ENCODE measurements at regions not wholly inside any gene's neighbourhood (a gene's known extent, or its start where the extent isn't known, plus 50 kb on each side); places are given as distances from the start of the nearest gene placed in this dataset.

DNA sequence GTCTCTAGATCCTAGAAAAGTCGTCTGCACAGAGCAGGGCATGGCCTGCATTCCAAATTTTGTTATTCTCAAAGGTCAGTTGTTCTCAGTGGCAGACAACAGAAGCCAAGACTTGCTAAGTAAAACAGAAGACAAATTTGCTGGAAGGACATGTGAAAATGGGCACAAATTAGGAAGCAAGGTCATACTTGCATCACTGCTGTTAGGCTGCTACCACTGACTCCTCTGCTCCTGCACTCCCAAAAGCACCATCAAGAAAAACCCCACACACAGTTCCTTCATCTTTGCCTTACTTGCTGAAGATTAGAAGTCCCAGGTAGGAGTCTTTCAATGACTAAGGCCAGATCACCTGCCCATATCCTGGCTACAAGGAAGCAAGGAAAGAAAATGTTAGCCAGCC is 69.9 kb upstream of the ATP2C1 start:
- whole genome bisulfite sequencing (ENCODE audit: insufficient coverage, insufficient replicate concordance, low lambda C conversion rate, missing lambda C conversion rate), result 0% methylated on average over 1 of the region's 1 CpG
- BruUV-seq (replicated peaks), result no TSS peak
- ChIA-PET RAD21 (ENCODE audit: unreplicated experiment) (no interaction called here), POLR2A (no interaction called here), SMC1A (ENCODE audit: uncharacterized antibody, unreplicated experiment) (no interaction called here), CTCF (no interaction called here)
- Histone ChIP-seq H3K4me3 (no peak overlapping the region), H3K9ac (ENCODE audit: control insufficient read depth, insufficient read depth, low read length) (no peak overlapping the region), H3K36me3 (ENCODE audit: control insufficient read depth in 2 of 2, insufficient read depth in 2 of 2, low read length in 1 of 2) (no peaks in the 10 kb centered on the region), H3K27me3 (replicated peaks in 1 of 2; ENCODE audit: control insufficient read depth in 2 of 2, insufficient read depth in 2 of 2, low read length in 1 of 2) (no peaks in the 10 kb centered on the region; a peak in 1 of 4 replicates), H3K79me2 (ENCODE audit: control insufficient read depth, insufficient read depth, low read length) (no peaks in the 10 kb centered on the region), H3K4me2 (ENCODE audit: control insufficient read depth, insufficient read depth) (no peak overlapping the region), H4K20me1 (ENCODE audit: control insufficient read depth, insufficient read depth) (no peaks in the 10 kb centered on the region), H2AFZ (ENCODE audit: control insufficient read depth, low read depth, low read length) (no peak overlapping the region), H3K9me3 (replicated peaks; ENCODE audit: control insufficient read depth, insufficient read depth, low read length) (no peaks in the 10 kb centered on the region), H3K4me1 (ENCODE audit: control insufficient read depth, insufficient read depth, low read length) (no peaks in the 10 kb centered on the region), H3K27ac (ENCODE audit: control insufficient read depth, insufficient read depth) (no peak overlapping the region)
- in situ Hi-C loops (cut with MboI) (no loop called here), intact Hi-C loops (cut with micrococcal nuclease; ENCODE audit: unreplicated experiment) (loop anchor here (5.0 kb wide), 1 partner anchor 37 kb away; no protein-coding TSS in a partner anchor)
- no peak for TF ChIP-seq RCOR1 (conservative IDR thresholded peaks at IDR 0.05; ENCODE audit: low read depth, low read length)
- no peak for TF ChIP-seq CREM (IDR thresholded peaks at IDR 0.05; ENCODE audit: low read depth)
- FAIRE-seq, result no peak
- no peak for ATAC-seq
- DNase-seq (ENCODE audit: low read depth, low spot score), result no peak

DNA sequence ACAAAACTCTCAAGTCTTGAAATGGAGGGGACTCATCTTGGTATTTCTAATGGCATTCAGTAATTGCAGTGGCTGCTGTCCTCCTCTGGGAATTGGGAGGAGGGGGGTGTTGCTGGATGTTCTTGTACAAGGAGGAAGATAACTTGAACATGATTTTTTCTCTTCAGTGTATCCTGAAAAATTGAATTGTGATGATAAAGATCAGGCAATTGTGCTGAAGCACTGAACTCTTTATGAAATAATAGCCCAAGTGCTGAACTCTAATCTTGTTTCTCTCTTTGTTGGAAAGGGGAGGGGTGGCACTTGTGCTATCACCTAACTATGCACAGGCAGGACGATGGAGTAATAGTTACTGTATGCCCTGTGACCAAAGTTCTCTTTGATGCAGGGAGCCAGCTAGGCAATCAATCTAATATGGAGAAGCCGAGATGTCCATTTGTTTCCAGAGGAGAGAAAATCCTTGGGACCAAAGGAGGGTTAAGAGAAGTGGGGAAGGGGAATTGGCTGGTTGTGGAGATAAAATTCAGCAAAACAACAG is 68.1 kb upstream of the ATP2C1 start:
- FAIRE-seq (no peak), DNase-seq (ENCODE audit: low read depth, low spot score) (no peak), ATAC-seq (no peak)
- Histone ChIP-seq H4K20me1 (ENCODE audit: control insufficient read depth, insufficient read depth) (no peaks in the 10 kb centered on the region), H3K4me3 (no peak overlapping the region), H2AFZ (ENCODE audit: control insufficient read depth, low read depth, low read length) (no peak overlapping the region), H3K79me2 (ENCODE audit: control insufficient read depth, insufficient read depth, low read length) (no peaks in the 10 kb centered on the region), H3K27me3 (replicated peaks in 1 of 2; ENCODE audit: control insufficient read depth in 2 of 2, insufficient read depth in 2 of 2, low read length in 1 of 2) (no peaks in the 10 kb centered on the region), H3K4me1 (ENCODE audit: control insufficient read depth, insufficient read depth, low read length) (no peaks in the 10 kb centered on the region), H3K27ac (ENCODE audit: control insufficient read depth, insufficient read depth) (no peak overlapping the region), H3K9me3 (replicated peaks; ENCODE audit: control insufficient read depth, insufficient read depth, low read length) (no peaks in the 10 kb centered on the region), H3K36me3 (ENCODE audit: control insufficient read depth in 2 of 2, insufficient read depth in 2 of 2, low read length in 1 of 2) (no peaks in the 10 kb centered on the region), H3K9ac (ENCODE audit: control insufficient read depth, insufficient read depth, low read length) (no peak overlapping the region), H3K4me2 (ENCODE audit: control insufficient read depth, insufficient read depth) (no peak overlapping the region)
- in situ Hi-C loops (cut with MboI), result no loop called here
- POLR2A ChIA-PET, result no interaction called here
- SMC1A ChIA-PET (ENCODE audit: uncharacterized antibody, unreplicated experiment), result no interaction called here
- intact Hi-C loops (cut with micrococcal nuclease; ENCODE audit: unreplicated experiment), result no loop called here
- no TSS peak for BruUV-seq (replicated peaks)
- CTCF ChIA-PET, result no interaction called here
- RAD21 ChIA-PET (ENCODE audit: unreplicated experiment), result no interaction called here
- TF ChIP-seq ZNF622 (IDR thresholded peaks at IDR 0.05), result no peak
- TF ChIP-seq, protein P1, sequence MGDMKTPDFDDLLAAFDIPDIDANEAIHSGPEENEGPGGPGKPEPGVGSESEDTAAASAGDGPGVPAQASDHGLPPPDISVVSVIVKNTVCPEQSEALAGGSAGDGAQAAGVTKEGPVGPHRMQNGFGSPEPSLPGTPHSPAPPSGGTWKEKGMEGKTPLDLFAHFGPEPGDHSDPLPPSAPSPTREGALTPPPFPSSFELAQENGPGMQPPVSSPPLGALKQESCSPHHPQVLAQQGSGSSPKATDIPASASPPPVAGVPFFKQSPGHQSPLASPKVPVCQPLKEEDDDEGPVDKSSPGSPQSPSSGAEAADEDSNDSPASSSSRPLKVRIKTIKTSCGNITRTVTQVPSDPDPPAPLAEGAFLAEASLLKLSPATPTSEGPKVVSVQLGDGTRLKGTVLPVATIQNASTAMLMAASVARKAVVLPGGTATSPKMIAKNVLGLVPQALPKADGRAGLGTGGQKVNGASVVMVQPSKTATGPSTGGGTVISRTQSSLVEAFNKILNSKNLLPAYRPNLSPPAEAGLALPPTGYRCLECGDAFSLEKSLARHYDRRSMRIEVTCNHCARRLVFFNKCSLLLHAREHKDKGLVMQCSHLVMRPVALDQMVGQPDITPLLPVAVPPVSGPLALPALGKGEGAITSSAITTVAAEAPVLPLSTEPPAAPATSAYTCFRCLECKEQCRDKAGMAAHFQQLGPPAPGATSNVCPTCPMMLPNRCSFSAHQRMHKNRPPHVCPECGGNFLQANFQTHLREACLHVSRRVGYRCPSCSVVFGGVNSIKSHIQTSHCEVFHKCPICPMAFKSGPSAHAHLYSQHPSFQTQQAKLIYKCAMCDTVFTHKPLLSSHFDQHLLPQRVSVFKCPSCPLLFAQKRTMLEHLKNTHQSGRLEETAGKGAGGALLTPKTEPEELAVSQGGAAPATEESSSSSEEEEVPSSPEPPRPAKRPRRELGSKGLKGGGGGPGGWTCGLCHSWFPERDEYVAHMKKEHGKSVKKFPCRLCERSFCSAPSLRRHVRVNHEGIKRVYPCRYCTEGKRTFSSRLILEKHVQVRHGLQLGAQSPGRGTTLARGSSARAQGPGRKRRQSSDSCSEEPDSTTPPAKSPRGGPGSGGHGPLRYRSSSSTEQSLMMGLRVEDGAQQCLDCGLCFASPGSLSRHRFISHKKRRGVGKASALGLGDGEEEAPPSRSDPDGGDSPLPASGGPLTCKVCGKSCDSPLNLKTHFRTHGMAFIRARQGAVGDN (IDR thresholded peaks at IDR 0.05), result no peak
- no peak for TF ChIP-seq POU2F2 (IDR thresholded peaks at IDR 0.05; ENCODE audit: borderline replicate concordance, low read depth, low read length)
- TF ChIP-seq NR2F1 (conservative IDR thresholded peaks at IDR 0.05), result no peak
- TF ChIP-seq PAX8 (IDR thresholded peaks at IDR 0.05), result no peak
- TF ChIP-seq RCOR1 (conservative IDR thresholded peaks at IDR 0.05; ENCODE audit: low read depth, low read length), result no peak
- no peak for TF ChIP-seq ZNF274 (IDR thresholded peaks at IDR 0.05; ENCODE audit: insufficient read depth, insufficient read length)
- TF ChIP-seq, protein P2, sequence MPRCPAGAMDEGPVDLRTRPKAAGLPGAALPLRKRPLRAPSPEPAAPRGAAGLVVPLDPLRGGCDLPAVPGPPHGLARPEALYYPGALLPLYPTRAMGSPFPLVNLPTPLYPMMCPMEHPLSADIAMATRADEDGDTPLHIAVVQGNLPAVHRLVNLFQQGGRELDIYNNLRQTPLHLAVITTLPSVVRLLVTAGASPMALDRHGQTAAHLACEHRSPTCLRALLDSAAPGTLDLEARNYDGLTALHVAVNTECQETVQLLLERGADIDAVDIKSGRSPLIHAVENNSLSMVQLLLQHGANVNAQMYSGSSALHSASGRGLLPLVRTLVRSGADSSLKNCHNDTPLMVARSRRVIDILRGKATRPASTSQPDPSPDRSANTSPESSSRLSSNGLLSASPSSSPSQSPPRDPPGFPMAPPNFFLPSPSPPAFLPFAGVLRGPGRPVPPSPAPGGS (IDR thresholded peaks at IDR 0.05; ENCODE audit: borderline replicate concordance, insufficient read depth, low read depth, low read length, poor library complexity, severe bottlenecking), result no peak
- 21% methylated on average over 2 of the region's 2 CpGs for whole genome bisulfite sequencing (ENCODE audit: insufficient coverage, insufficient replicate concordance, low lambda C conversion rate, missing lambda C conversion rate)

Data from GM12878 (cell line).